ENCODE measurements at regions not wholly inside any gene's neighbourhood (a gene's known extent, or its start where the extent isn't known, plus 50 kb on each side); places are given as distances from the start of the nearest gene placed in this dataset.

GRCh38 chr4:108395786-108396185 is 224.6 kb upstream of the RPL34 start:
- ATAC-seq (ENCODE audit: low read depth) (no peak), DNase-seq (ENCODE audit: low spot score) (no peak)
- no peak for TF ChIP-seq CTCF (IDR thresholded peaks at IDR 0.05; ENCODE audit: poor library complexity, severe bottlenecking)
- Histone ChIP-seq H3K4me1 (ENCODE audit: insufficient read depth, poor library complexity, severe bottlenecking) (no peaks in the 10 kb centered on the region), H3K27me3 (ENCODE audit: insufficient read depth, poor library complexity, severe bottlenecking) (no peaks in the 10 kb centered on the region), H3K27ac (ENCODE audit: poor library complexity, severe bottlenecking) (no peak overlapping the region), H3K4me3 (ENCODE audit: severe bottlenecking) (no peak overlapping the region), H3K9me3 (ENCODE audit: severe bottlenecking) (no peaks in the 10 kb centered on the region), H3K36me3 (ENCODE audit: low read depth) (no peaks in the 10 kb centered on the region)

- no peak overlapping the region for H3K4me3 ChIP-seq (ENCODE audit: severe bottlenecking)
- no peaks in the 10 kb centered on the region for H3K36me3 ChIP-seq (ENCODE audit: low read depth)
- H3K4me1 ChIP-seq (ENCODE audit: insufficient read depth, poor library complexity, severe bottlenecking), result no peaks in the 10 kb centered on the region
- no peaks in the 10 kb centered on the region for H3K27me3 ChIP-seq (ENCODE audit: insufficient read depth, poor library complexity, severe bottlenecking)
- no peaks in the 10 kb centered on the region for H3K9me3 ChIP-seq (ENCODE audit: severe bottlenecking)
- H3K27ac ChIP-seq (ENCODE audit: poor library complexity, severe bottlenecking), result no peak overlapping the region
- DNase-seq (ENCODE audit: low spot score) (no peak), ATAC-seq (ENCODE audit: low read depth) (no peak)
- no peak for TF ChIP-seq CTCF (IDR thresholded peaks at IDR 0.05; ENCODE audit: poor library complexity, severe bottlenecking)
These were observed 225.2 kb upstream of the LEF1 start for GRCh38 chr4:108393890-108394472.

GRCh38 chr4:108391701-108392455 is 223.1 kb upstream of the LEF1 start:
- no peak for TF ChIP-seq CTCF (IDR thresholded peaks at IDR 0.05; ENCODE audit: poor library complexity, severe bottlenecking)
- H3K4me3 ChIP-seq (ENCODE audit: severe bottlenecking), result no peak overlapping the region
- no peaks in the 10 kb centered on the region for H3K36me3 ChIP-seq (ENCODE audit: low read depth)
- H3K4me1 ChIP-seq (ENCODE audit: insufficient read depth, poor library complexity, severe bottlenecking), result no peaks in the 10 kb centered on the region
- peaks cover 8% of the 10 kb centered on the region for H3K27me3 ChIP-seq (ENCODE audit: insufficient read depth, poor library complexity, severe bottlenecking)
- DNase-seq (ENCODE audit: low spot score) (no peak), ATAC-seq (ENCODE audit: low read depth) (no peak)
- no peak overlapping the region for H3K27ac ChIP-seq (ENCODE audit: poor library complexity, severe bottlenecking)
- no peaks in the 10 kb centered on the region for H3K9me3 ChIP-seq (ENCODE audit: severe bottlenecking)

- no peak for TF ChIP-seq CTCF (IDR thresholded peaks at IDR 0.05; ENCODE audit: poor library complexity, severe bottlenecking)
- no peak for ATAC-seq (ENCODE audit: low read depth)
- Histone ChIP-seq H3K4me3 (ENCODE audit: severe bottlenecking) (no peak overlapping the region), H3K4me1 (ENCODE audit: insufficient read depth, poor library complexity, severe bottlenecking) (no peaks in the 10 kb centered on the region), H3K9me3 (ENCODE audit: severe bottlenecking) (no peaks in the 10 kb centered on the region), H3K36me3 (ENCODE audit: low read depth) (no peaks in the 10 kb centered on the region), H3K27ac (ENCODE audit: poor library complexity, severe bottlenecking) (no peak overlapping the region), H3K27me3 (ENCODE audit: insufficient read depth, poor library complexity, severe bottlenecking) (peaks cover 8% of the 10 kb centered on the region)
- DNase-seq (ENCODE audit: low spot score), result no peak
These were observed 216.3 kb upstream of the LEF1 start for GRCh38 chr4:108385076-108385475.

- no peak overlapping the region for H3K27ac ChIP-seq (ENCODE audit: poor library complexity, severe bottlenecking)
- TF ChIP-seq CTCF (IDR thresholded peaks at IDR 0.05; ENCODE audit: poor library complexity, severe bottlenecking), result no peak
- DNase-seq (ENCODE audit: low spot score) (no peak), ATAC-seq (ENCODE audit: low read depth) (no peak)
- no peak overlapping the region for H3K4me3 ChIP-seq (ENCODE audit: severe bottlenecking)
- peaks cover 8% of the 10 kb centered on the region for H3K27me3 ChIP-seq (ENCODE audit: insufficient read depth, poor library complexity, severe bottlenecking)
- no peaks in the 10 kb centered on the region for H3K36me3 ChIP-seq (ENCODE audit: low read depth)
- H3K4me1 ChIP-seq (ENCODE audit: insufficient read depth, poor library complexity, severe bottlenecking), result no peaks in the 10 kb centered on the region
- H3K9me3 ChIP-seq (ENCODE audit: severe bottlenecking), result no peaks in the 10 kb centered on the region
These were observed 215.8 kb upstream of the LEF1 start for GRCh38 chr4:108384544-108384943.

All from RWPE2 (cell line).